ENCODE measurements at regions not wholly inside any gene's neighbourhood (a gene's known extent, or its start where the extent isn't known, plus 50 kb on each side); places are given as distances from the start of the nearest gene placed in this dataset.

- DNase-seq (ENCODE audit: low read depth) = no peak
- H3K4me3 ChIP-seq (ENCODE audit: low read length) = no peak overlapping the region
- TF ChIP-seq CTCF (conservative IDR thresholded peaks at IDR 0.05; ENCODE audit: low read depth, low read length) = no peak
Observed at GRCh38 chr9:13990994-13991393, 322.9 kb downstream of the NFIB start.

GRCh38 chr9:13990331-13990730, 323.6 kb downstream of the NFIB start:
- no peak for TF ChIP-seq CTCF (conservative IDR thresholded peaks at IDR 0.05; ENCODE audit: low read depth, low read length)
- no peak for DNase-seq (ENCODE audit: low read depth)
- H3K4me3 ChIP-seq (ENCODE audit: low read length) = no peak overlapping the region

- DNase-seq (ENCODE audit: low read depth) = no peak
- H3K4me3 ChIP-seq (ENCODE audit: low read length) = no peak overlapping the region
- TF ChIP-seq CTCF (conservative IDR thresholded peaks at IDR 0.05; ENCODE audit: low read depth, low read length) = no peak
Observed at GRCh38 chr9:13988944-13989343, 325.0 kb downstream of the NFIB start.

GRCh38 chr9:13983607-13984006, 330.3 kb downstream of the NFIB start:
- H3K4me3 ChIP-seq (ENCODE audit: low read length) = no peak overlapping the region
- DNase-seq (ENCODE audit: low read depth) = no peak
- no peak for TF ChIP-seq CTCF (conservative IDR thresholded peaks at IDR 0.05; ENCODE audit: low read depth, low read length)

- no peak for TF ChIP-seq CTCF (conservative IDR thresholded peaks at IDR 0.05; ENCODE audit: low read depth, low read length)
- no peak overlapping the region for H3K4me3 ChIP-seq (ENCODE audit: low read length)
- no peak for DNase-seq (ENCODE audit: low read depth)
Observed at GRCh38 chr9:13979941-13980318, 334.0 kb downstream of the NFIB start.

- DNase-seq (ENCODE audit: low read depth) = no peak
- H3K4me3 ChIP-seq (ENCODE audit: low read length) = no peak overlapping the region
- no peak for TF ChIP-seq CTCF (conservative IDR thresholded peaks at IDR 0.05; ENCODE audit: low read depth, low read length)
Observed at GRCh38 chr9:13975611-13976290, 338.2 kb downstream of the NFIB start.

- TF ChIP-seq CTCF (conservative IDR thresholded peaks at IDR 0.05; ENCODE audit: low read depth, low read length) = no peak
- no peak overlapping the region for H3K4me3 ChIP-seq (ENCODE audit: low read length)
- no peak for DNase-seq (ENCODE audit: low read depth)
Observed at GRCh38 chr9:13974891-13975290, 339.1 kb downstream of the NFIB start.
